ENCODE measurements at regions not wholly inside any gene's neighbourhood (a gene's known extent, or its start where the extent isn't known, plus 50 kb on each side); places are given as distances from the start of the nearest gene placed in this dataset.
"Not testable (repeated sequence)": the region's sequence is repeated elsewhere in the genome, so short reads cannot be mapped to it uniquely, and the experiment has no call there.

DNA sequence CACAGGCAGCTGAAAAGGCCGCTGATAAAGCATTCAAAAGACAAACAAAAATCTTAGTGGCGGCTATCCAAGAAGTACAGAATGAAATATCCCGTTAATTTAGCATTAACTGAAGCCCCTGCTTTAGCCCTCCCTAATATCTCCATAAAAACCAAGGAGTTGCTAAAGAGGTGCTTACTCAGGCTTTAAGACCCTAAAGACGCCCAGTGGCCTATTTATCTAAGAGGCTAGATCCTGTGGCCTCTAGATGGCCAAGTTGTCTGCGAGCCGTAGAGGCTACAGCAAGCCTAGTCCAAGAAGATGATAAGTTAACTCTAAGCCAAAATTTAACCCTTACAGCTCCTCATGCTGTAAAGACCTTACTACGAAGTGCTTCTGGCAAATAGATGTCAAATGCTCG is 133.4 kb upstream of the ROPN1B start:
- Histone ChIP-seq H3K27ac (peak overlapping the region; percentile 97), H2AFZ (peak overlapping the region; percentile 65), H3K4me3 (ENCODE audit: low read depth, low read length) (peak overlapping the region; percentile 39), H3K4me2 (ENCODE audit: low read length) (peak overlapping the region; percentile 49)
- H3K9me3 ChIP-seq (ENCODE audit: control insufficient read depth, low read length); H3K4me1 ChIP-seq; H3K9ac ChIP-seq; H3K36me3 ChIP-seq (ENCODE audit: control insufficient read depth, insufficient read depth, low read length); H3K27me3 ChIP-seq (ENCODE audit: control insufficient read depth, insufficient read depth, low read length); H3K79me2 ChIP-seq: not testable (repeated sequence)

DNA sequence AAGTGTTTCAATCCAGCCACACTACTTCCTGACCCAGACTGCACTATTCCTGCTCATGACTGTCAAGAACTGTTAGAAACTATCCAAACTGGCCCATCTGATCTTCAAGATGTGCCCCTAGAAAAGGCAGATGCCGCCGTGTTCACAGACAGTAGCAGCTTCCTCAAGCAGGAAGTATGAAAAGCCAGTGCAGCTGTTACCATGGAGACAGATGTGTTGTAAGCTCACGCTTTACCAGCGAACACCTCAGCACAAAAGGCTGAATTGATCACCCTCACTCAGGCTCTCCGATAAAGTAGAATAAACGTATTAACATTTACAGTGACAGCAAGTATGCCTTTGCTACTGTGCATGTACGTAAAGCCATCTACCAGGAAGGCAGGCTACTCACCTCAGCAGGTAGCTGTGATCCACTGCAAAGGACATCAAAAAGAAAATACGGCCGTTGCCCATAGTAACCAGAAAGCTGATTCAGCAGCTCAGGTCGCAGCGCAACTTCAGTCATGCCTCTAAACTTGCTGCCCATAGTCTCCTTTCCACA is 132.9 kb upstream of the ROPN1B start:
- H3K79me2 ChIP-seq; H3K36me3 ChIP-seq (ENCODE audit: control insufficient read depth, insufficient read depth, low read length); H3K27me3 ChIP-seq (ENCODE audit: control insufficient read depth, insufficient read depth, low read length); H3K4me1 ChIP-seq; H3K9me3 ChIP-seq (ENCODE audit: control insufficient read depth, low read length); H3K9ac ChIP-seq: not testable (repeated sequence)
- H3K4me2 ChIP-seq (ENCODE audit: low read length), result peak overlapping the region; percentile 49
- H2AFZ ChIP-seq, result peak overlapping the region; percentile 65
- H3K4me3 ChIP-seq (ENCODE audit: low read depth, low read length), result peak overlapping the region; percentile 39
- H3K27ac ChIP-seq, result peak overlapping the region; percentile 97

DNA sequence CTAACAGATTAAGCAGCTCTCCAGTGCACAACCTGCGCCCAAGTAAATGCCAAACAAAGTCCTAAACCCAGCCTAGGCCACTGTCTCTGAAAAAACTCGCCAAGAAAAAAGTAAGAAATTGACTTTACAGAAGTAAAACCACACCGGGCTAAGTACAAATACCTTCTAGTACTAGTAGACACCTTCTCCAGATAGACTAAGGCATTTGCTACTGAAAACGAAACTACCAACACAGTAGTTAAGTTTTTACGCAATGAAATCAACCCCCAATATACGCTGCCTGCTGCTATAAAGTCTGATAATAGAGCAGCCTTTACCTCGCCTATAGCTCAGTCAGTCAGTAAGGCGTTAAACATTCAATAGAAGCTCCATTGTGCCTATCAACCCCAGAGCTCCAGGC is 132.2 kb upstream of the ROPN1B start:
- not testable (repeated sequence) for H3K4me1 ChIP-seq; H3K9me3 ChIP-seq (ENCODE audit: control insufficient read depth, low read length); H3K36me3 ChIP-seq (ENCODE audit: control insufficient read depth, insufficient read depth, low read length); H3K27me3 ChIP-seq (ENCODE audit: control insufficient read depth, insufficient read depth, low read length); H3K4me2 ChIP-seq (ENCODE audit: low read length); H3K9ac ChIP-seq; H3K79me2 ChIP-seq
- Histone ChIP-seq H2AFZ (peak overlapping the region; percentile 21), H3K4me3 (ENCODE audit: low read depth, low read length) (peak overlapping the region; percentile 39), H3K27ac (peak overlapping the region; percentile 97)

DNA sequence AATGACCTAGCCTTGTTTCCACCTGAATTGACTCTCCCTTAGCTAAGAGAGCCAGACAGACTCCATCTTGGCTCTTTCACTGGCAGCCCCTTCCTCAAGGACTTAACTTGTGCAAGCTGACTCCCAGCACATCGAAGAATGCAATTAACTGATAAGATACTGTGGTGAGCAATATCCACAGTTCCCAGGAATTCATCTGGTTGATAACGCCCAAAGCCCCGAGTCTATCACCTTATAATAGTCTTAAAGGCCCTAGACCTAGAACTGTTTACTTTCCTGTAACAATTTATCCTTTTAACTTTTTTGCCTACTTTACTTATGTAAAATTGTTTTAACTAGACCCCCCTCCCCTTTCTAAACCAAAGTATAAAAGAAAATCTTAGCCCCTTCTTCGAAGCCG is 130.1 kb upstream of the ROPN1B start:
- not testable (repeated sequence) for H3K9me3 ChIP-seq (ENCODE audit: control insufficient read depth, low read length); H3K27ac ChIP-seq; H3K27me3 ChIP-seq (ENCODE audit: control insufficient read depth, insufficient read depth, low read length); H3K4me3 ChIP-seq (ENCODE audit: low read depth, low read length); H3K4me2 ChIP-seq (ENCODE audit: low read length); H3K9ac ChIP-seq; H3K79me2 ChIP-seq; H3K36me3 ChIP-seq (ENCODE audit: control insufficient read depth, insufficient read depth, low read length); H3K4me1 ChIP-seq; H2AFZ ChIP-seq

DNA sequence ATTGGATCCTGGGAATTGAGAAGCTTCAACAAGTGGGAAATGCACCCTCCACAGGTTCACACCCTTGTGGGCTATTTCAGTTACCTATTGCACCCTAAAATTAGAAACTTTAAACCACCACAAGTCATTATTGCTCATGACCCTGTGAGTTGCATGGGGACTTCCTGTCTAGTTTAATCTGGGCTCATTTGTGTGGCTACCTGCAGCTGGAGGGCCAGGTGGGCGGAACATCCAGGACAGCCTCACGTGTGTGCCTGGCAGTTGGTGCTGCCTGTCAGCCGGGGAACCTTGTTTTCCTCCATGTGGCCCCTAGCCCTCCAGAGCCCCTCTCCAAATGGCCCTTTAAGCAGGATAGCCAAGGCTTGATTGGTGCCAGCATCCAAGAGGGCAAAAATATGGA is 128.5 kb upstream of the ROPN1B start:
- not testable (repeated sequence) for H3K36me3 ChIP-seq (ENCODE audit: control insufficient read depth, insufficient read depth, low read length); H3K4me2 ChIP-seq (ENCODE audit: low read length); H3K4me1 ChIP-seq; H3K79me2 ChIP-seq; H3K27me3 ChIP-seq (ENCODE audit: control insufficient read depth, insufficient read depth, low read length); H2AFZ ChIP-seq; H3K27ac ChIP-seq; H3K9ac ChIP-seq; H3K4me3 ChIP-seq (ENCODE audit: low read depth, low read length); H3K9me3 ChIP-seq (ENCODE audit: control insufficient read depth, low read length)

DNA sequence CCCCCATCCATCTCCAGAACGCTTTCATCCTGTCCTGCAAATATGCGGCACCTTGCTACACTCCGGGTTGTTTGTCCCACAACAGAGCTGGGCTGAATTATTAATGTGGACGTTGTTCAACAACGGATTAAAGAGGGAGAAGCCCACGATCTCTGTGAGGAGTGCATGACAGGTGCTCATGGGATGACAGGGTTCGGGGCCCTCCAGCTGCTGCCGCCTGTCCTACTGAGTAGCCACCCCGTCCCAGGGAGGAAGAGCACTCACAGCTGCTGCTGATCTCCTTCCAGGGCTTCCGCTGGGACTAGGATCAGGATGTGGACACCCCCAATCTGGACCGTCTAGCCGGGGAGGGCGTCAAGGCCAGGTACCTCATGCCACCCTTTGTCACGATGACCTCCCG is 121.0 kb upstream of the ROPN1B start:
- H3K4me1 ChIP-seq; H3K27ac ChIP-seq; H3K36me3 ChIP-seq (ENCODE audit: control insufficient read depth, insufficient read depth, low read length); H3K79me2 ChIP-seq; H3K4me3 ChIP-seq (ENCODE audit: low read depth, low read length); H2AFZ ChIP-seq; H3K4me2 ChIP-seq (ENCODE audit: low read length); H3K9me3 ChIP-seq (ENCODE audit: control insufficient read depth, low read length); H3K27me3 ChIP-seq (ENCODE audit: control insufficient read depth, insufficient read depth, low read length); H3K9ac ChIP-seq: not testable (repeated sequence)

DNA sequence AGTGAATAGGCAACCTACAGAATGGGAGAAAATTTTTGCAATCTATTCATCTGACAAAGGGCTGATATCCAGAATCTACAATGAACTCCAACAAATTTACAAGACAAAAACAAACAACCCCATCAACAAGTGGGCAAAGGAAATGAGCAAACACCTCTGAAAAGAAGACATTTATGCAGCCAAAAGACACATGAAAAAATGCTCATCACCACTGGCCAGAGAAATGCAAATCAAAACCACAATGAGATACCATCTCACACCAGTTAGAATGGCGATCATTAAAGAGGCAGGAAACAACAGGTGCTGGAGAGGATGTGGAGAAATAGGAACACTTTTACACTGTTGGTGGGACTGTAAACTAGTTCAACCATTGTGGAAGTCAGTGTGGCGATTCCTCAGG is 114.0 kb upstream of the ROPN1B start:
- not testable (repeated sequence) for H3K27me3 ChIP-seq (ENCODE audit: control insufficient read depth, insufficient read depth, low read length); H3K27ac ChIP-seq; H3K4me1 ChIP-seq; H3K4me3 ChIP-seq (ENCODE audit: low read depth, low read length); H2AFZ ChIP-seq; H3K9me3 ChIP-seq (ENCODE audit: control insufficient read depth, low read length); H3K4me2 ChIP-seq (ENCODE audit: low read length); H3K9ac ChIP-seq; H3K36me3 ChIP-seq (ENCODE audit: control insufficient read depth, insufficient read depth, low read length); H3K79me2 ChIP-seq

DNA sequence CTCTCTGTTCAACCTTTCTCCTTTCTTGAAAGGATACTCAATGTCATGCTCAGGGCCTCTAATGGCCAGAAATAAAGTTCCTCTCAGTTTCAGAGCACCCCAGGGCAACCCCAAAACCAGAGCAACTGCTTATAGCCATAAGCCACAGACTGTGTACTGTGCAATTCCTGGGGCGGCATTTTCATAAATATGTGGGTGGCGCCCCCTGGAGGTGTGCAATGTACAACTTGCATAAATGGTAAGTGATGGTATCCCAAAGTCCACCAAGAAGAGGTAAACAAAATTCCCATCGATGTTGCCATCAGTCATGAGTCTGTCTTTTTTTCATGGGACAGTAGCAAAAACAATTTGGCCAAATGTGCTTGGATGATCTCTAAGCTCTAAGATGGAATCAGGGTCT is 108.4 kb upstream of the ROPN1B start:
- not testable (repeated sequence) for H2AFZ ChIP-seq; H3K9ac ChIP-seq; H3K4me1 ChIP-seq; H3K27me3 ChIP-seq (ENCODE audit: control insufficient read depth, insufficient read depth, low read length); H3K9me3 ChIP-seq (ENCODE audit: control insufficient read depth, low read length); H3K36me3 ChIP-seq (ENCODE audit: control insufficient read depth, insufficient read depth, low read length); H3K27ac ChIP-seq; H3K4me3 ChIP-seq (ENCODE audit: low read depth, low read length); H3K4me2 ChIP-seq (ENCODE audit: low read length); H3K79me2 ChIP-seq
- TF ChIP-seq, protein P1, sequence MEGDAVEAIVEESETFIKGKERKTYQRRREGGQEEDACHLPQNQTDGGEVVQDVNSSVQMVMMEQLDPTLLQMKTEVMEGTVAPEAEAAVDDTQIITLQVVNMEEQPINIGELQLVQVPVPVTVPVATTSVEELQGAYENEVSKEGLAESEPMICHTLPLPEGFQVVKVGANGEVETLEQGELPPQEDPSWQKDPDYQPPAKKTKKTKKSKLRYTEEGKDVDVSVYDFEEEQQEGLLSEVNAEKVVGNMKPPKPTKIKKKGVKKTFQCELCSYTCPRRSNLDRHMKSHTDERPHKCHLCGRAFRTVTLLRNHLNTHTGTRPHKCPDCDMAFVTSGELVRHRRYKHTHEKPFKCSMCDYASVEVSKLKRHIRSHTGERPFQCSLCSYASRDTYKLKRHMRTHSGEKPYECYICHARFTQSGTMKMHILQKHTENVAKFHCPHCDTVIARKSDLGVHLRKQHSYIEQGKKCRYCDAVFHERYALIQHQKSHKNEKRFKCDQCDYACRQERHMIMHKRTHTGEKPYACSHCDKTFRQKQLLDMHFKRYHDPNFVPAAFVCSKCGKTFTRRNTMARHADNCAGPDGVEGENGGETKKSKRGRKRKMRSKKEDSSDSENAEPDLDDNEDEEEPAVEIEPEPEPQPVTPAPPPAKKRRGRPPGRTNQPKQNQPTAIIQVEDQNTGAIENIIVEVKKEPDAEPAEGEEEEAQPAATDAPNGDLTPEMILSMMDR (IDR thresholded peaks at IDR 0.05), result peak; percentile 12

DNA sequence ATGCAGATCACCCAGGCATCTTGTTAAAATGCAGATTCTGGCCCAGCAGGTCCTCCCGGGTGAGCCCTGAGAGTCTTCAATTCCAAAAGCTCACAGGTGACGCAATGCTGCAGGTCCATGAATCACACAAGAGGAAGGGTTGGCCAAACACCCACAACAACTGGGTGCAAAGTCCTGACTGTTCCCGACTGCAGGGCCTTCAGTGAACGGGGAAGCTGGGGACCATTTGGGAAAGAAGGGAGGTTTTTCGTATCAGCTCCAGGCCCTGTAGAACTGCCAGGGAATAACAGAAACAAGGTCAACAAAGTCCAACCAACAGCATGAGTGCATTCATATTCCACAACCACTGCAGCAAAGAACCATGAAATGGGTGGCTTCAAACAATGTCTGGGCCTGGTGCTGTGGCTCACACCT is 106.1 kb upstream of the ROPN1B start:
- not testable (repeated sequence) for H3K4me1 ChIP-seq, H3K27ac ChIP-seq

DNA sequence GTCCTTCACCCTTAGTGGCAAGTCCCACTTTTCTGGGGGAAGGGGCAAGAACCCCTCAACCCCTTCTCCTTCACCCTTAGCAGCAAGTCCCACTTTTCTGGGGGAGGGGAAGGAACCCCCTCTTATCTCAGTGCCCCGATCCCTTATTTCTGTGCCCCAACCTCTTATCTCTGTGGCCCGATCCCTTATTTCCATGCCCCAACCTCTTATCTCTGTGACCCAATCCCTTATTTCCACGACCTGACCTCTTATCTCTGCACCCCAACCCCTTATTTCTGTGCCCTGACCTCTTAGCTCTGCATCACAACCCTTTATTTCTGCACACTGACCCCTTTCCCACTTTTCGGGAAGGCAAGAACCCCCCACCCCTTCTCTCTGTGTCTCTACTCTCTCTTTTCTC is 104.4 kb upstream of the ROPN1B start:
- H3K27me3 ChIP-seq (ENCODE audit: control insufficient read depth, insufficient read depth, low read length); H3K36me3 ChIP-seq (ENCODE audit: control insufficient read depth, insufficient read depth, low read length); H3K9me3 ChIP-seq (ENCODE audit: control insufficient read depth, low read length); H3K9ac ChIP-seq; H3K79me2 ChIP-seq; H2AFZ ChIP-seq; H3K27ac ChIP-seq; H3K4me3 ChIP-seq (ENCODE audit: low read depth, low read length); H3K4me2 ChIP-seq (ENCODE audit: low read length); H3K4me1 ChIP-seq: not testable (repeated sequence)

More for the DNA sequence above, 106.1 kb upstream of the ROPN1B start:
- H3K36me3 ChIP-seq (ENCODE audit: control insufficient read depth, insufficient read depth, low read length); H3K9ac ChIP-seq; H3K79me2 ChIP-seq; H3K4me2 ChIP-seq (ENCODE audit: low read length); H3K4me3 ChIP-seq (ENCODE audit: low read depth, low read length); H3K27me3 ChIP-seq (ENCODE audit: control insufficient read depth, insufficient read depth, low read length); H3K9me3 ChIP-seq (ENCODE audit: control insufficient read depth, low read length); H2AFZ ChIP-seq: not testable (repeated sequence)

DNA sequence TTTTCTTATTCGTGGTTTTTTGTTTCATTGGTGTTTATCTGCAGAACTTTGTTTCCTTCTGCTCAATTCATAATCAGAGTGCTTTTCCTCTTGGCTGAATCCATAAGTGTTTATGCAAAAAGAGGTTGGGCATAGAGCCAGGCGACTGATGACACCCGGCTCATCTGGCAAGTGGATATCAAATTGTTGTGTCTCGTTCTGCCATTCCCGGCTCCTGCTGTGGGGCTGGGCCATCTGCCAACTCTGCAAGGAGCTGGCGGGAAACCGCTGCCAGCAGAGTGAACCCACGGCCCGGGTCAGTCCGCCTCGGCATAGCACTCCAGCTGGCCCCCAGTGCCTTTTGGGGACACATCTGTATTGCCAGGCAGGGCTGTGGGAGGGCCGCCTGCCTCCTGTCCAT is 83.0 kb upstream of the ROPN1B start:
- not testable (repeated sequence) for H3K36me3 ChIP-seq (ENCODE audit: control insufficient read depth, insufficient read depth, low read length); H3K9ac ChIP-seq; H2AFZ ChIP-seq; H3K4me1 ChIP-seq; H3K27me3 ChIP-seq (ENCODE audit: control insufficient read depth, insufficient read depth, low read length); H3K4me3 ChIP-seq (ENCODE audit: low read depth, low read length); H3K27ac ChIP-seq; H3K79me2 ChIP-seq; H3K9me3 ChIP-seq (ENCODE audit: control insufficient read depth, low read length); H3K4me2 ChIP-seq (ENCODE audit: low read length)
